ENCODE measurements at regions not wholly inside any gene's neighbourhood (a gene's known extent, or its start where the extent isn't known, plus 50 kb on each side); places are given as distances from the start of the nearest gene placed in this dataset.

DNA sequence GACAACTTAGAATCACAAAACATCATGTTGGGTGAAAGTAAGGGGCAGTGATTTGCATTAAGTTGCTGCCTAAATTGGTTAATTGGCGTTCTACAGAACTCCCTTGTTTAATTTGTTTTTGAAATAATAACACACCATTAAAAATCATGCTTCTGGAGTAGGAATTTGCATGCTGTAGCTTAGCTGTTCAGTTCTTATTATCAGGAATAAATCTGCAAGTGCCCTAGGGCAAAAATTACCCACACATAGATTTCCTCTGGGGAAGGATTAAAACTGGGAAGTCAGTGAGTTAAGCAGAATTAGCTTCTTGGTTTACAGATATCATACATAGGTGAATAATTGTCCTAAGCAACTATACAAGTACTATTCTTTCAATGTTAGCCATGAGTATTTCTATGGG lies 381.6 kb upstream of the NAALADL2 start:
- TF ChIP-seq TCF7L2 (IDR thresholded peaks at IDR 0.05; ENCODE audit: low read depth, low read length) (no peak), POLR2AphosphoS5 (IDR thresholded peaks at IDR 0.05; ENCODE audit: low read depth, low read length) (no peak)
